GM12878 (cell line): ENCODE measurements at regions not wholly inside any gene's neighbourhood (a gene's known extent, or its start where the extent isn't known, plus 50 kb on each side); places are given as distances from the start of the nearest gene placed in this dataset.
A peak's percentile ranks its signal among the peaks of the same experiment; 100 is the strongest.

Experiments used
- ATAC-seq: fragments of 200-7000 bp; cut with Tn5 transposase; 3 replicates; pipeline ENCODE4 v1.9.1; 2020; ENCODE audit warnings: mild to moderate bottlenecking, moderate library complexity
- BruUV-seq: library from RNA; stranded (reverse); fragments of 400-500 nt; replicated peaks from 2 replicates; lab custom pipeline; 2021; lab: Mats Ljungman, UMichigan
- CTCF ChIA-PET: fragments of 300-600 bp; sonication (Branson Sonifier 250); formaldehyde crosslinking; extraction: SDS; loops from one replicate; lab custom pipeline; 2021; ENCODE audit warnings: inconsistent platforms; lab: Yijun Ruan, JAX
- POLR2A ChIA-PET: fragments of 350-600 bp; formaldehyde crosslinking; extraction: SDS; loops from one replicate; lab custom pipeline; 2021; ENCODE audit warnings: inconsistent platforms; lab: Charles Lee
- RAD21 ChIA-PET: fragments of 300-600 bp; sonication (Branson Sonifier 250); formaldehyde crosslinking; loops from one replicate; lab custom pipeline; 2023; ENCODE audit warnings: antibody characterized with exemption; ENCODE audit not compliant: unreplicated experiment; lab: Charles Lee
- SMC1A ChIA-PET: fragments of 300-600 bp; sonication (Branson Sonifier 250); formaldehyde crosslinking; loops from one replicate; lab custom pipeline; 2023; ENCODE audit not compliant: unreplicated experiment, uncharacterized antibody; lab: Charles Lee
- DNase-seq: peaks from one replicate; pipeline ENCODE4 v3.0.0-alpha.2; 2011; ENCODE audit warnings: low read depth, low spot score
- FAIRE-seq: peaks from 3 replicates; lab custom pipeline; 2011; peaks lifted over from hg19 to GRCh38; lab: Jason Lieb, UNC
- H2AFZ ChIP-seq: 2 replicates; pipeline ENCODE4 v1.6.0; 2011; ENCODE audit warnings: low read depth, low read length, control low read depth; ENCODE audit not compliant: control insufficient read depth
- H3K27ac ChIP-seq: 2 replicates; pipeline ENCODE4 v1.5.1; 2011; ENCODE audit warnings: control low read depth; ENCODE audit not compliant: control insufficient read depth, insufficient read depth
- H3K27me3 ChIP-seq, 2 experiments: replicated peaks in 1 of 2; 2 replicates each; pipeline versions ENCODE4 v1.6.0 to v1.6.1; 2011; ENCODE audit warnings: low read length in 1 of 2; ENCODE audit not compliant: control insufficient read depth in 2 of 2, insufficient read depth in 2 of 2
- H3K36me3 ChIP-seq, 2 experiments: 2 replicates each; pipeline ENCODE4 v1.5.1; 2011; ENCODE audit warnings: low read length in 1 of 2; ENCODE audit not compliant: control insufficient read depth in 2 of 2, insufficient read depth in 2 of 2
- H3K4me1 ChIP-seq: 2 replicates; pipeline ENCODE4 v1.6.1; 2011; ENCODE audit warnings: mild to moderate bottlenecking, low read length, moderate library complexity, mixed read lengths; ENCODE audit not compliant: control insufficient read depth, insufficient read depth
- H3K4me2 ChIP-seq: 2 replicates; pipeline ENCODE4 v1.6.0; 2011; ENCODE audit warnings: control low read depth; ENCODE audit not compliant: control insufficient read depth, insufficient read depth
- H3K4me3 ChIP-seq: fragments of 200-600 bp; sonication (generic); 2 replicates; pipeline ENCODE4 v1.5.1; 2016
- H3K79me2 ChIP-seq: 2 replicates; pipeline ENCODE4 v1.6.0; 2011; ENCODE audit warnings: low read length; ENCODE audit not compliant: control insufficient read depth, insufficient read depth
- H3K9ac ChIP-seq: 2 replicates; pipeline ENCODE4 v1.8.0; 2011; ENCODE audit warnings: low read length, control low read depth, mixed read lengths; ENCODE audit not compliant: control insufficient read depth, insufficient read depth
- H3K9me3 ChIP-seq: replicated peaks from 3 replicates; pipeline ENCODE4 v1.5.1; 2011; ENCODE audit warnings: mild to moderate bottlenecking, low read length; ENCODE audit not compliant: control insufficient read depth, insufficient read depth
- H4K20me1 ChIP-seq: 2 replicates; pipeline ENCODE4 v1.6.0; 2011; ENCODE audit not compliant: control insufficient read depth, insufficient read depth
- ATF3 ChIP-seq: IDR thresholded peaks from 2 replicates; pipeline ENCODE4 v1.6.1; 2011; ENCODE audit warnings: low read depth, mild to moderate bottlenecking, low read length, moderate library complexity, borderline replicate concordance; ENCODE audit errors: extremely low read depth
- BCL11A ChIP-seq: IDR thresholded peaks from 2 replicates; pipeline ENCODE4 v1.6.1; 2011; ENCODE audit warnings: low read depth, low read length
- CHD1 ChIP-seq: IDR thresholded peaks from 2 replicates; pipeline ENCODE4 v1.6.1; 2012; ENCODE audit warnings: low read depth, low read length, improper control_type of control experiment
- E2F8 ChIP-seq: fragments of 450-650 bp; IDR thresholded peaks from 2 replicates; pipeline ENCODE4 v1.6.1; 2018; ENCODE audit warnings: mild to moderate bottlenecking, low read depth, moderate library complexity; ENCODE audit not compliant: partially characterized antibody
- IRF3 ChIP-seq: fragments of 450-650 bp; IDR thresholded peaks from 2 replicates; pipeline ENCODE4 v1.6.1; 2014; ENCODE audit warnings: mild to moderate bottlenecking
- KDM1A ChIP-seq: fragments of 200-600 bp; sonication (generic); IDR thresholded peaks from 2 replicates; pipeline ENCODE4 v1.6.1; 2016; ENCODE audit warnings: borderline replicate concordance
- NFYB ChIP-seq: IDR thresholded peaks from 2 replicates; pipeline ENCODE4 v1.6.1; 2011; ENCODE audit warnings: low read depth, mild to moderate bottlenecking, low read length, improper control_type of control experiment, moderate library complexity; ENCODE audit not compliant: insufficient read depth
- PAX5 ChIP-seq: IDR thresholded peaks from 2 replicates; pipeline ENCODE4 v1.6.1; 2011; ENCODE audit warnings: low read depth, low read length, borderline replicate concordance
- PML ChIP-seq: IDR thresholded peaks from 2 replicates; pipeline ENCODE4 v1.6.1; 2012; ENCODE audit warnings: low read length, inconsistent platforms
- TCF12 ChIP-seq: IDR thresholded peaks from 2 replicates; pipeline ENCODE4 v1.6.1; 2011; ENCODE audit warnings: low read depth, mild to moderate bottlenecking, low read length
- ZBTB33 ChIP-seq: fragments of 450-650 bp; IDR thresholded peaks from 2 replicates; pipeline ENCODE4 v1.6.1; 2017; ENCODE audit warnings: mild to moderate bottlenecking
- ZNF207 ChIP-seq: fragments of 450-650 bp; IDR thresholded peaks from 2 replicates; pipeline ENCODE4 v1.6.1; 2014; ENCODE audit warnings: antibody characterized with exemption, mild to moderate bottlenecking, borderline replicate concordance
- ZNF24 ChIP-seq: fragments of 450-650 bp; IDR thresholded peaks from 2 replicates; pipeline ENCODE4 v1.6.1; 2017; ENCODE audit warnings: antibody characterized with exemption, mild to moderate bottlenecking
- WGBS: methylation state at CpG from one replicate; pipeline ENCODE4 v1.1.6; 2016; ENCODE audit warnings: low lambda C conversion rate; ENCODE audit not compliant: insufficient replicate concordance, insufficient coverage; ENCODE audit errors: missing lambda C conversion rate; 5-methylcytosine and 5-hydroxymethylcytosine counted together
- in situ Hi-C: fragments of 300-500 bp; cut with MboI; formaldehyde crosslinking; loops from 9 replicates; pipeline ENCODE4 v1.14.3; 2018; ENCODE audit warnings: mixed read lengths
- intact Hi-C: fragments of 100-400 bp; cut with micrococcal nuclease; formaldehyde crosslinking; loops from one replicate; pipeline ENCODE4 v1.14.2; 2022; ENCODE audit not compliant: unreplicated experiment

- in situ Hi-C loops: no loop called here
- H3K4me2 ChIP-seq: no peak overlapping the region
- no peaks in the 10 kb centered on the region for H4K20me1 ChIP-seq
- ATAC-seq (peak; percentile 80), DNase-seq (no peak), FAIRE-seq (no peak)
- no peak overlapping the region for H3K27ac ChIP-seq
- intact Hi-C loops: no loop called here
- ChIA-PET RAD21 (interaction anchor here (0.7 to 0.9 kb wide), 2 partner anchors 42 to 83 kb away, joined by 3 to 4 read pairs; no protein-coding TSS in a partner anchor), SMC1A (interaction anchor here (0.9 to 1.4 kb wide), 2 partner anchors 12 to 19 kb away, joined by 3 read pairs; no protein-coding TSS in a partner anchor), POLR2A (no interaction called here), CTCF (interaction anchor here (1.2 kb wide), 1 partner anchor 18 kb away, joined by 5 read pairs; no protein-coding TSS in a partner anchor)
- no peaks in the 10 kb centered on the region for H3K27me3 ChIP-seq
- no TSS peak for BruUV-seq
- no peaks in the 10 kb centered on the region for H3K36me3 ChIP-seq
- no peaks in the 10 kb centered on the region for H3K4me1 ChIP-seq
- H3K9ac ChIP-seq: no peak overlapping the region
- 10% methylated on average over 5 of the region's 5 CpGs for WGBS
- TF ChIP-seq ZNF24: no peak
- TF ChIP-seq ATF3: no peak
- no peak for TF ChIP-seq E2F8
- no peak for TF ChIP-seq IRF3
- TF ChIP-seq PML: no peak
- TF ChIP-seq TCF12: no peak
- TF ChIP-seq ZBTB33: no peak
- TF ChIP-seq BCL11A: no peak
- no peak for TF ChIP-seq CHD1
- no peak for TF ChIP-seq NFYB
- no peak for TF ChIP-seq PAX5
- TF ChIP-seq KDM1A: no peak
- TF ChIP-seq ZNF207: no peak
- H3K4me3 ChIP-seq: no peak overlapping the region
- H3K79me2 ChIP-seq: no peaks in the 10 kb centered on the region
- H2AFZ ChIP-seq: no peak overlapping the region
- no peaks in the 10 kb centered on the region for H3K9me3 ChIP-seq
These were observed 717.4 kb upstream of the ZP4 start for GRCh38 chr1:238608144-238608543.
